ENCODE measurements at regions not wholly inside any gene's neighbourhood (a gene's known extent, or its start where the extent isn't known, plus 50 kb on each side); places are given as distances from the start of the nearest gene placed in this dataset.

- no peak for ATAC-seq (ENCODE audit: low FRiP score)
- DNase-seq (ENCODE audit: low spot score), result no peak
- TF ChIP-seq, protein P1, sequence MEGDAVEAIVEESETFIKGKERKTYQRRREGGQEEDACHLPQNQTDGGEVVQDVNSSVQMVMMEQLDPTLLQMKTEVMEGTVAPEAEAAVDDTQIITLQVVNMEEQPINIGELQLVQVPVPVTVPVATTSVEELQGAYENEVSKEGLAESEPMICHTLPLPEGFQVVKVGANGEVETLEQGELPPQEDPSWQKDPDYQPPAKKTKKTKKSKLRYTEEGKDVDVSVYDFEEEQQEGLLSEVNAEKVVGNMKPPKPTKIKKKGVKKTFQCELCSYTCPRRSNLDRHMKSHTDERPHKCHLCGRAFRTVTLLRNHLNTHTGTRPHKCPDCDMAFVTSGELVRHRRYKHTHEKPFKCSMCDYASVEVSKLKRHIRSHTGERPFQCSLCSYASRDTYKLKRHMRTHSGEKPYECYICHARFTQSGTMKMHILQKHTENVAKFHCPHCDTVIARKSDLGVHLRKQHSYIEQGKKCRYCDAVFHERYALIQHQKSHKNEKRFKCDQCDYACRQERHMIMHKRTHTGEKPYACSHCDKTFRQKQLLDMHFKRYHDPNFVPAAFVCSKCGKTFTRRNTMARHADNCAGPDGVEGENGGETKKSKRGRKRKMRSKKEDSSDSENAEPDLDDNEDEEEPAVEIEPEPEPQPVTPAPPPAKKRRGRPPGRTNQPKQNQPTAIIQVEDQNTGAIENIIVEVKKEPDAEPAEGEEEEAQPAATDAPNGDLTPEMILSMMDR (IDR thresholded peaks at IDR 0.05), result no peak
Observed at GRCh38 chr14:97584528-97584927, 787.3 kb downstream of the VRK1 start.

DNA sequence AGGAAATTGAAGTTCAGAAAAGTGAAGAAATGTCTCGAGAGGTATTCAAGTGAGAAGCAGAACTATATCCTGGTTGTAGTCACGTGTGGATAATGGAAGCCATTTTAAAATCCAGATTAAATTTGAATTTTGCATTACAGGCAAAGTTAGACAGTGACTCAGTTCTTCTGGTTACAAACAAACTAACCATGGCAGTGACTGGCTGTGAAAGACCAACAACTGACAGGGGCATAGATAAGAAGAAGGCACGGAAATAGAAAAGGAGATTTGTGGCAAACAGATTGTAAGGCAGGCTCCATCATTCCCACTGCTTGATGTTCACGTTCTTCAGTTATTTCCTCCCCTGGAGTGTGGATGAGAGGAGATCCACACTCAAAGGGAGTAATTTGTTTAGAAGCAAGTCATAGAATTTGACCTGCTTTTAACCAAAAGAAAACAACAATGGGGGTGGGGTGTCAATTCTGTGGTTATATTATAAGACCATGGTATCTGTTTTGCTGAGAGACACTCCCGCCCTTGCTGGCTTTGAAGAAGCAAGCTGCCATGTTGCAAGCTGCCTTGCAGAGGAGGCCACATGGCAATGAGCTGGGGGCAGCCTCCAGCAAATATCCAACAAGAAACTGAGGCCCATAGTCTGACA lies 795.3 kb downstream of the VRK1 start:
- DNase-seq (ENCODE audit: low spot score), result no peak
- TF ChIP-seq, protein P1 (IDR thresholded peaks at IDR 0.05), result no peak
- ATAC-seq (ENCODE audit: low FRiP score), result no peak

DNA sequence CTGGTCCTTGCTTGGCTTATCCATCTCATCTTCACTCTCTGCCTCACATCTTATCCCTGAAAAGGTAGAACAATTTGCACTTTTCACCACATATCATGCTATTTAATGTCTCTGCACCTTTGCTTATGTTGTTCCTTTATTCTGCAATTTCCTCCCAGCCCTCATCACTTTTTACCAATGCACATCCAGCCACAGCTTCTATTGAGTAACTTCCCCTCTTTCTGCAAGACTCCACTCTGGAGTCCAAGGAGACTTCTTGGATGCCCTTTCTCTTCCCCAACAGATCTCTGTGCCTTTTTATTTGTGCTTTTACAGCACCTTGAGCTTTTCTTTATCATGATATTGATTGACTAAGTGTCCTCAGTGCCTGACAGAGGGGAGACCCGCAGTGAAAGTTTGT lies 797.1 kb downstream of the VRK1 start:
- no peak for DNase-seq (ENCODE audit: low spot score)
- ATAC-seq (ENCODE audit: low FRiP score), result no peak
- TF ChIP-seq, protein P1 (IDR thresholded peaks at IDR 0.05), result no peak

DNA sequence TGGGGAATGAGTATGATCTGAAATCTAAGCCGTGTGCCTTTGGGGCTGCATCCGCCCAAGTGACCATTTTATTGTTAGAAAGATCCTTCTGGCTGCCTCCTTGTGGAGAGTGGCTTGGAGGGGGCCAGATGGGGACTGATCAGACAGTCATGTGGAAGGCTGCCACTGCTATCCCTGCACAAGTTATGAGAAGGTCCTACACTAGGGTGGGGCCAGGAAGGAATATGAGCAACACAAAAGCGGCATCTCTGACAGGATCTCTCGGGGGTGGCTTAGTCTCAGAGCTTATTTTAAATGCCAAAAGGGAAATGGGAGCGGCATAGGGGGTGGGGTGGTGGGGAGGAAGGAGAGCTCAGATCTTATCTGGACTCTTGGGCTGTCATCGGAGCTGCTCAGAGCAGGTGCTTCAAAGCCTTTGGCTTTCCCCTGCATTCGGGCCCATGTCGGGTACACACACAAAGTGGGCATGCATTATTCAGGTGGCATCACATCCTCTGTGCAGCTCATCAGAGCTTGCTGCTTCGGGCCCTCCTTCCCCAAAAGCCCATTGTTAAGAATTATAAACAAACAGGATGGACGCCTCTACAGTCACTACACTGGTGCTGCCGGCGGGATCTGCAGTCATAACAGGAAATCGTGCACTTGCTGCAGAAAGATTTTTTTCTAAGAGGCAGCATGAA lies 805.4 kb downstream of the VRK1 start:
- no peak for ATAC-seq (ENCODE audit: low FRiP score)

DNA sequence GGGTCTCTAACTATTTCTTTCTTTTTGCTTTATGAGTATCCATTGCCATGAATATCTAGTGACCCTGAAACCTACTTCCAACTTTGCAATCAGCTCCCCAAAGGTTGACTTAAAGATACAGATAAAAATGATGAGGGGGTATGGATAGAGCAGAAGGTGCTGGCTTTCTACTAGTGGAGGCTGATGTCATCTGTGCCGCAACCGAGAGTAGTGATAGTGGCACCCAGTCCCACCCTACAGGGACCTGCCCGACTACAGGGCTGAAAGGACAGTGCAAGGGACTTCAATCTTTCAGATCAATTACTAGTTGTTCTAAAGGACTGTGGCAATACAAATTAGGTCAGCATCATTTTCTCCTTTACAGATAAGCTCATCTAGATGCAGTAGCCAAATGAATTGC lies 806.0 kb downstream of the VRK1 start:
- ATAC-seq (ENCODE audit: low FRiP score) (no peak), DNase-seq (ENCODE audit: low spot score) (no peak)
- TF ChIP-seq, protein P1 (IDR thresholded peaks at IDR 0.05), result no peak

More for the DNA sequence above, 805.4 kb downstream of the VRK1 start:
- DNase-seq (ENCODE audit: low spot score), result no peak
- TF ChIP-seq, protein P1 (IDR thresholded peaks at IDR 0.05), result no peak

GRCh38 chr14:97604731-97605130 lies 807.5 kb downstream of the VRK1 start:
- DNase-seq (ENCODE audit: low spot score) (no peak), ATAC-seq (ENCODE audit: low FRiP score) (no peak)
- TF ChIP-seq, protein P1 (IDR thresholded peaks at IDR 0.05), result no peak

DNA sequence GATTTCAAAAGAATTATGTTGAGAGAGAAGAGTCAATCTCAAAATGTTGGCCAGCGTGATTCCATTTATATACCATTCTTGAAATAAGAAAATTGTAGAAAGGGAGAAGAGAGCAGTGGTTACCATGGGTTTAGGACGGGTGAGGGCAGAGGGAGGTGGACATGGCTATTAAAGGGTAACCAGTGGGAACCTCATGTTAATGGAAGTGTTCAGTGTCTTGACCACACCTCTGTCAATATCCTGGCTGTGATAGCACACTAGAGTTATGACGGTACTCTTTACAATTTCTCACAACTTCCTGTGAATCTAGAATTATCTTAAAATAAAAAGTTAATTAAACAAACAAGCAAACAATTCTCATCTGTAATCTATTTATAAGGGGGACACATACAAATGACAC lies 821.2 kb downstream of the VRK1 start:
- ATAC-seq (ENCODE audit: low FRiP score) (no peak), DNase-seq (ENCODE audit: low spot score) (no peak)
- TF ChIP-seq, protein P1 (IDR thresholded peaks at IDR 0.05), result no peak

Data from omental fat pad (tissue), 3 donors.